Tongue (tissue), 1 donor: ENCODE measurements at regions not wholly inside any gene's neighbourhood (a gene's known extent, or its start where the extent isn't known, plus 50 kb on each side); places are given as distances from the start of the nearest gene placed in this dataset.
"Not testable (repeated sequence)": the region's sequence is repeated elsewhere in the genome, so short reads cannot be mapped to it uniquely, and the experiment has no call there.

Experiments used
- DNase-seq: peaks from one replicate; pipeline ENCODE4 v3.0.0-alpha.2; 2015

DNA sequence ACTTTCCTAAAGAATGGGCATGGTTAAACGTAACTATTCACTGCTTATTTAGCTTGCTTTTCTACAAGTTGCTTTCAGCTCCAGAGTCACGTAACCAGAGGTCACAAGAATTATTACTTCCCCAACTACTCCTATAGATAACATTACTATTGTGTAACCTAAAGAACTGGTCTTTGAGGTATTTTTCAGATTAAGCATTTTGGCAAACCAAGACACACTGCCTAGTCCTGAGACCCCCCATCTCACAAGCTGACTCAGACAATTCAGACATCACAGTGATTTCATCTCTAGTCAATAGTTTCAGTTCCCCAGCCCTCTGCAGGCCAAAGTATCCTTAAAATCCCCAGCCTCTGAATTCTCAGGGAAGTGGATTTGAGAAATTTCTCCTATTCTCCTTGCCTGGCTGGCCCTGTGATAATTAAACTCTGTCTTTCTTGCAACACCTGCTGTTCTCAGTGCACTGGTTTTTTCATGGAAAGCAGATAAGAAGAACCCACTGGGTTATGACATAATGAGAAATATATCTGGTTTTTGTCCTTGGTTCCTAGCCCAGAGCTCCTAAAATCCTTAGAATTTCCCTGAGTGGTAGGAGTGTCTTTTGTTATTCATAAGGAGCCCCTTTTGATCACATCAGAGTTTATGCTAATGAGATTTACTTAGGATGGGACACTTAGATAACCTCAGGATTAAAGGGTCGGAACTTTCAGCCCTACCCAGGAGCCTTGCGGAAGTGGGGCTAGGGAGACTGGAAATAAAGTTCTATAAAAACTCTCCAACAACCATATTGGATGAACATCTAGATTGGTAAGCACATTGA lies 1310.8 kb upstream of the CHAC2 start:
- DNase-seq = no peak

DNA sequence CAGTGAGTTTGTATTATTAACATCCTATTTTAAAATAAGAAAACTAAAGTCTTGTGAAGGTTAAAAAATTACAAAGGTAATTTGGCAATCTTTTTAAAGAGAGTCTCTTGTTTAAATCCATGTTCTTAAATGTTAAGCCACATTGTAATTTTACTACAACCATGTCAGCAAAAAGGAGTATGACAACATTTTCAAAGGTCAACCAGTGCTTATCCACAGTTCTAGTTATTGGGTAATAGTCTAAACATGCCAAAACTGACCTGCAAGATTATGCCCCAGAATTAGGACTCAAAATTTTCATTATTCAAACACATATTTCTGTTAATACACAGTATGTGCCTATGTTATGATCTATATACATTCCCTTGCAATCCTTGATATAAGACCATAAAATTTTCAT lies 1312.6 kb upstream of the CHAC2 start:
- no peak for DNase-seq

DNA sequence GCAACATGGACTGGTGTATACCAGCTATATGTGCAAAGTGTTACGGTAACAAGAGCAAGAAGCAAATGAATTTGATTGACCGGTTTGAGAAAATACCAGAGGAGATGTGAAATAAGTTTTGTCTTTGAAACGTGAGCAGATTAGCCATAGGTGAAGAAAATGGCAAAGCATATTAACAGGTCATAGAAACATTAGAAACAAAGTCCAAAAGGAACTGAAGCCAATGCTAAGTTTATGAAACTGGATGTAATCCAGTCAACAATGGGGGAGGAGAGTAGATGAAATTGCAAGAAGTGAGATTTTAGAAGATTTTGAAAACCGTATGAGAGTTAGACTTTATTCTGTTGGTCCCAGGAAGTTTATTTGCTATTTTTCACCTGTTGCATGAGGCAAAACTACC lies 1315.4 kb upstream of the CHAC2 start:
- no peak for DNase-seq

DNA sequence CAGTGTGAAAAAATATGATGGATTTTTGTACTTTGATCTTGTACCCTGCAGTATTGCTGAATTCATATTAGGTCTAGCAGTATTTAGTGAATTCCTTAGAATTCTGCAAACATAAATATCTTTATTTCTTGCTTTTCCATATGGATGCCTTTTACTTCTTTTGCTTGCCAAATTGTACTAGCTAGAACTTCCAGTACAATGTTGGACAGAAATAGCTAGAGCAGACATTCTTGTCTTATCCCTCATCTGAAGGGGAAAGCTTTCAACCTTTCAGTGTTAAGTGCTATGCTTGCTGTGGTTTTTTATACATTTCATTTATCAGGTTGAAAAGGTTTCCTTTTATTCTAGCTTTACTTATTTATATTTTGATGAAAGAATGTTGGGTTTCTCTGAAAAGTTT lies 1321.9 kb upstream of the CHAC2 start:
- no peak for DNase-seq

DNA sequence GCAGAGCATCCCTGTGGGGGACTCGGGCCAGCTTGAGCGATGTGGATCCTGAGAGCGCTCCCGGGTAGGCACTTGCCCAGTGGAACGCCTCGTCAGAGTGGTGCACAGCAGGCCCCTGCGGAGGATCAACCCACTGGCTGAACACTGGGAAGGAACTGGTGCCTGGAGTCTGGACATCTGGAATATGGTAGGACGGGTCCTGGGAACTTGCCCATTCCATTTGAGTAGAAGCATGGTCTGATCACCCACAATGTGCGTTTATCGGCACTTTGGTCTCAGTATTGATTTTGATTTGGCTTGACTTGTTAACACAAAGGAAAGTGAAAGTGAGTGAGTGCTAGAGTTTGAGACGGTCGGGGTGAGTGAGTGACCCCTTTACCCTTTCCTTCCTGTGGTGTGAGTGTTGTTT lies 1336.2 kb upstream of the CHAC2 start:
- DNase-seq = no peak

DNA sequence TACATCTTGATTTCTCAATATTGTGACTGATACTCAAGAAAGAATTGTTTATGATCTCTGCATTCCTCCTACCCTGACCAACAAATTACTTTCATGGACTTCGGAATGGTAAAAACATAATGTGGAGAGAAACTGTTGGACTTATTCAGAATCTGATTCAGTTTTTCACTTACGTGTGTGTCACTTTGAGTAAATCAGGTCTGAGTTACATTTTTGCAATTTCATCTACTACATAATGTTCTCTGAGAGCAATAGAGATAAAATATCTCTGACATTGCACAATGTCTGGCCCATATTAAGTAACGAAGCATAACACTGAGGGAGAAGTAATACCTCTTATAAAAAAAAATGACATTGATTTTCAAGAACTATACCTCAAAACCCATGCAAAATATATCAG lies 1337.9 kb upstream of the CHAC2 start:
- no peak for DNase-seq

DNA sequence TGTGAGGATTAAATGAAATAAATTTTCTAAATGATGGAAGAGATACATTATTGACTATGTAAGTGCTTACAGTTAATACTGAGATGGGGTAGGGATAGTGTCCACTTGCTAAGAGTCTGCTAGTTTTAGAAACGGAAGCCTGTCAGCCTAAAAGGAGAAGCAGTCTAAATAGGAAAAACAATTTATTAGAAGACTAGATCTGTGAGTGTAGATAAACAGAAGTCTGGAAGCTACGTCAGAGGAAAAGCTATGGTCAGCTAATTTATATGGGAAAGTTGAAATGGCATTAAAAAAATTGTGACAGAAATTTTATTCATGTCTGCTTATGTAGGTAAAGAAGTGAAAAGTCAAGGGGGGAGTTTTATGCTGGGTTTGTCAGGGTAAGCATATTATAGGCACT lies 1338.4 kb upstream of the CHAC2 start:
- DNase-seq = no peak

DNA sequence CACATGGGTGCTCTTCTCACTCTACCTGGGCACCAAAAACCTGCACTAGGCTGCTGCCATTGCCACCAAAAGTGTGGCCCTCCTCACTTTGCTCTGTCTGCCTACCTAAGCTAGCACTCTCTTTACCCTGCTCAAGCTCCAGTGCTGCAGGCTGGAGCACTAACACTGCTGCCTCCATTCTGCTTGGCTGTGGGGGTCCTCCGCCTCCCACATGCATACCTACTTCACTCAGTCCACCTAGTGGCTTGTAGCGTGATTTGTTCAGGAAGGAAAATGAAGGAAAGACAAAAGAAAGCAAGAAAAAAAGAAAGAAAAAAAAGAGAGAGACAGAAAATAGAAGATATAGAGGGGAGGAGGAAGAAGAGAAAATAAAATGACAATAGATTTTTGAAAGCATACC lies 1339.4 kb upstream of the CHAC2 start:
- no peak for DNase-seq

DNA sequence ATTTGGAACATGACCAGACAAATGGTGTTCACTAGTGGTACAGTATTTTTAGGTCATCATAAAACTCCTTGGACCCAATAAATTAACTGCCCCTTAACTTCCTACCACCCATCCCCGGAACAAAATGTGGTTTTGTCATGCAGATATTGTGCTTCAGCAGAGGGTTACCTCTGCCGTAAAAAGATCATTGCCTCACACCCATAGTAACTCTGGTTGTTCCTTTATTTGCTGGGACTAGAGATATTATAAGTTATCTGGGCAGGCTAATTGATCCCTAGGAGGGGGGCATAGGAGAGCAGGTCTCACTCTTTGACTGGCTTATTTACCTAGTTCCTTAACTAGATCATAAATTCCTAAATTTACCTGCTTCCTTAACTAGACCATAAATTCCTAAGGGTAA lies 1343.9 kb upstream of the CHAC2 start:
- DNase-seq = no peak

DNA sequence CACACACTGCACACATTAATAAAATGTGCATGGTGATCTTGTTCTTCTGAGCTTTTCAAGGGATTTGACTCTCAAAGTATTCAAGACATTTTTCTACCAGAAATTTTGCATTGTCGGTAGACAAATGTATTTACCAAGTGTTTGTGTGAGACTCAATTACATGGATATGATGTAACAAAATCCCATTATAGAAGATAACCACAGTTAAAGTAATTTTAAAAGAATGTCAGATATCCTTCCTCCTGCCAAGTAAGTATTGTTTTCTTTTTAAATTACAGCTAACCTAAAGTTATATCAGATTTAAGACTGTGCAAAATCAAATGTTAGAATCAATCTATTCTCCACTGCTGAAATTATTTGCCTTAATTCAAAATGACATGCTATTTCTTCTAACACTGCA lies 1344.5 kb upstream of the CHAC2 start:
- no peak for DNase-seq

DNA sequence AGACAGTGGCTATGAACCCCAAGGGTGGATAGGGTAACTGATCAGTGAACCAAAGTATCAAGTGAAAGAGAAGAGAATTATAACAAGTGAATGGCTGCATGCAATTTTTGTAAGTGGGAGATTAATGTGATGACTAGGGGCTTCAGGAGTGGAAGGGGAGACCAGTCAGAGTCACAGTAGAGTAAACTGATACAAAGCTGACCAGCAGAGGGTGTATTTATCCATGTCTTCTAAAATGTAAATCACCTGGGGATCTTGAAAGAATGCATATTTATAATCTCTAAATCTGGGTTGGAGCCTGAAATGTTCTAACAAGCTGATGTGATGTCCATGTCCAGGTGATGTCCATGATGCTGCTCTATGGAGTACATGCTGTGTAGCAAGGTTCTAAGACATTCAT lies 1351.3 kb upstream of the CHAC2 start:
- DNase-seq = peak; percentile 9

DNA sequence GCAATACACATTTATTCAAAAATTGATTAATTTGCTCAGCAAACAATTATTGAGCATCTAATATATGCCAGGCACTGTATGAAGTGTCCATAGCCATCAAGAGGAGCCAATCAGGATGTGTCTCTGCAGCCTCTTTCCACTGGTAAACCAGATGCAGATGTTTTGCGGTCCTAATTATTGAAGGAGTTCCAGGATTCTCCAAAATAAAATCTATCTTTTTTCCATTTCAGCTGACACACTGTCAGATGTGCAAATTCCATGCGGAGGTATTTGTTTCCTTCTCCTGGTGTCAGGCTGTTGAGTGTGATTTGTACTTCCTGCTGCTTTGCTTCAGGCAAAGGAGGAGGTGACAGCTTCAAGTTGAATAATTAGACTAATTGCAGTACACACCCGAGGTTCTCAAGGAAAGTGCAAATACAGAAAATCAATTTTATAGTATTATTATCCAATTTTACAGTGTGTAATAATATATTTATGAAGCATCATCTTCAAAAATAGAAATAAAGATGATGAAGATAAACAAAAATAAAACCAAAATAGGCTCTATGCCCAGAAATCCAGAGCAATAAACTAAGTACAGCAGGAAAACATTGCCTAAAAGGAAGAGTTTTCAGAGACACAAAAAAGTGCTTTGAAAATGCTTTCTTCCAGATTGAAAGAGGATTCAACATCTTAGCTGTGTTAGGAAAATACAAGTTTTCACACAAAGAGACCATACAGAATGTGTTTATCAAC lies 1352.9 kb upstream of the CHAC2 start:
- DNase-seq = peak; percentile 50

DNA sequence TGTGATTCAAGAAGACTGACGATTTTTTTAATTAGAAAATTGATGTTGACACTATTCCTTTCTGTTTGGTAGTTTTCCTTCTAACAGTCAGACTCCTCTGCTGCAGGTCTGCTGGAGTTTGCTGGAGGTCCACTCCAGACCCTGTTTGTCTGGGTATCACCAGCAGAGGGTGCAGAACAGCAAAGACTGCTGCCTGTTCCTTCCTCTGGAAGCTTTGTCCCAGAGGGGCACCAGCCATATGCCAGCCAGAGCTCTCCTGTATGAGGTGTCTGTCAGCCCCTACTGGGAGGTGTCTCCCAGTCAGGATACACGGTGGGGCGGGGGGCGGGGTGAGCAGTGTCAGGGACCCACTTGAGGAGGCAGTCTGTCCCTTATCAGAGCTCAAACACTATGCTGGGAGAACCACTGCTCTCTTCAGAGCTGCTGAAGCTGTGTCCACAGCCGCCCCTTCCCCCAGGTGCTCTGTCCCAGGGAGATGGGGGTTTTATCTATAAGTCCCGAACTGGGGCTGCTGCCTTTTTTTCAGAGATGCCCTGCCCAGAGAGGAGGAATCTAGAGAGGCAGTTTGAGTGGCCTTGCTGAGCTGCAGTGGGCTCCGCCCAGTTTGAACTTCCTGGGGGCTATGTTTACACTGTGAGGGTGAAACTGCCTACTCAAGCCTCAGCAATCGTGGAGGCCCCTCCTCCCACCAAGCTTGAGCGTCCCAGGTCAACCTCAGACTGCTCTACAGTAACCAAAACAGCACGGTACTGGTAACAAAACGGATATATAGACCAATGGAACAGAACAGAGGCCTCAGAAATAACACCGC lies 1358.1 kb upstream of the CHAC2 start:
- not testable (repeated sequence) for DNase-seq

DNA sequence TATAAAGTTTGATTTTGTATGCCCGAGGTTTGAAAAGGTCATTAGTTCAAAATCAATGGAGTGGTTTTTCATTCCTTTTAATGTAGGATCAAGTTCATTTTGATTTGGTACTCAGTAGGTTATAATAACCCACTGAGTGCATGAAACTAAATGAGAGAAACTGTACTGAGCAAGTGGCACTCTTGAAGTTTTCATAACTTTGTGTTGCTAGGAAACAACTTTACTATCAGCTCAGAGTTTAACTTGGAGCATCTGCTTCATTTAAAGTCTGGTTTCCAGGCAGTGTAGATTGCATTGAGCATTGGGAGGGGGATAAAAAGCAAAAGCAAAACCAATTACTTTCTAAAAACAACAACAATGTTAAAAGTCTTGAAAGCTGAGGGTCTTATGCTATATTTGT lies 1361.6 kb upstream of the CHAC2 start:
- DNase-seq = peak; percentile 21

DNA sequence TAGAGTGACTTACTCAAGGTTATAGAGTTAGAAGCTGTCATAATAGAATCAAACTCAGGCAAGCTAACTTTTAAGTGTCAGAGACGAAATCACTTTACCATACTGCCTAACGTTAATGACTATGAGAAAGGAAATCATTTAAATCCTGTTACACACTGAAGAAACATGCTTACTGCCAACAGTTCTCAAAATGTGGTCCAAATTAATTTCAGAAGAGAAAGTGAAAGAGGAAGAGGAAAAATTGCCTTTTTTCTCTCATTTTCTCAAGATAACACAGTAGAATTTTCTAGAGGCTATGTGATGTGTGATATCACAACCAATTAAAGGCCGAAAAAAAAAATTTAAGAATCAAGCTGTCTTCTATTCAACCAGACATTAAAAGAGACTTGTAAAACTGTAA lies 1362.7 kb upstream of the CHAC2 start:
- peak; percentile 20 for DNase-seq

DNA sequence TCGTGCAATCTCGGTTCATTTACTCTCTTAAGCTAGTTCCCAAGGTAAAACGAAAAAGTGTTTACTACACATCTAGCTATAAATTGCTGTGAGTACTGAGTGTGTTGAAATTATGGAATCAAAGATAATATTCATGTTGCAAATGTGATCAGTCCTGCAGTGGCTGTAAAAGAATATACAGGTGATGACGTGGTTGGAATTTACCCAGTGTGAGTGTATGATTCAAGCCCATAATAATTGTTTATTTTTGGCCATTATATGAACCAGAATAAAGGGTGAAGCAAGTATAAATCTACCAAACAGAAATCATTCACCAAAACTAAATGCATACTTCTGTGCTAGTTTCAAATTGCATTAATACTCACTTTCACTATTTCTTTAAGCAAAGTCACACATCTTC lies 1363.6 kb upstream of the CHAC2 start:
- no peak for DNase-seq

DNA sequence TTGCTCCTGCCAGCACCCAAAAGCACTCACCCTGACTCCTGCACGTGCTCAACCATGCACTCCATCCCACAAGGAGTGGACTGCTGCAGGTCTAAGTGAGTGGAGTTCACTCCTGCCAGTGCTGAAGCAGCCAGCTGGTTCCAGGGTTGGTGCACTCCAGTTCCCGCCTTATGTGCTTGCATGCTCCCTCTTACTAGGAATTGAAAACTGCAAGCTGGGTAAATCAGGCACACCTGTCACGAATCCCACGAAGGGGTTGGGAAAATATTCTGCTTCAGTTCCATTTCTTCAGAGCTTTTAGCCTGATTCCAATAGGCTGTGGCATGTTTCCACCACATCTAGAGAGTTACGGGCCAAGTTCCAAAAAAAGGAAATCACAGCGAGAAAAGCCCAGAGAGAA lies 1365.5 kb upstream of the CHAC2 start:
- no peak for DNase-seq

DNA sequence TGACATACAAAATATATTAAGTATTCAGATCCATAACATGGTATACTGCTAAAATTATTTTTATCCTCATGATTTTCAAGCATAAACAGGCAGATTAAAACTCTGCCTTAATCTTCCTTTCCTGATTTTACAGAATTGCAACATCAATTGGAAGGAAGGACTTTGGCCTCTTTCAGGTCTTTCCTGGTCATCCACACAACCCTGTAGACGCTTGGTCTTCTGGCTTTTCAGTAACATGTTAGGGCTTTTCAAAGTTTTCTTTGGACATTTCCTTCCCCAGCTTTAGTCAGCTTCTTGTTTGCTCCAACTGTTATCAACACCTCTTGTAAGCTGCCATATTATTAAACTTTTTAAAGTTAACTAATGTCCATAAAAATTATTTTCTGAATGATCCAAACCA lies 1364.9 kb upstream of the NRXN1 start:
- no peak for DNase-seq

DNA sequence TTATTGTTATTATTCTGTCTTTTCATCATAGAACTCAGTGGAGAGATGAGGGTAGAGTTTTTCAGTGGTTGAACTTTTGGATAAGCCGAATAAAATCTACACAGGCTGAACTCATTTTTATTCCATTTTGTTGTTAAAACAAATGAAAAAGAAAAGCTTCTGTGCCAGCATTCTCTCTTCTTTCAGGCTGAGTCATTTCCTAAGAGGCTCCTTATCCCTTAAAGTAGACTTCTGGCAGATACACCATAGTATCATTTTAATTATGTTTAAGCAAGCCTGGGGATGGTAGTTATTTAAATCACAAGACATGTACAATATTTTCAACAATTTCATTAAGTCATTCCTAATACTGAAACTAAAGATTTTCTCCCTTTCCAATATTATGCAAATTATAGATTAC lies 1364.0 kb upstream of the NRXN1 start:
- peak; percentile 15 for DNase-seq

DNA sequence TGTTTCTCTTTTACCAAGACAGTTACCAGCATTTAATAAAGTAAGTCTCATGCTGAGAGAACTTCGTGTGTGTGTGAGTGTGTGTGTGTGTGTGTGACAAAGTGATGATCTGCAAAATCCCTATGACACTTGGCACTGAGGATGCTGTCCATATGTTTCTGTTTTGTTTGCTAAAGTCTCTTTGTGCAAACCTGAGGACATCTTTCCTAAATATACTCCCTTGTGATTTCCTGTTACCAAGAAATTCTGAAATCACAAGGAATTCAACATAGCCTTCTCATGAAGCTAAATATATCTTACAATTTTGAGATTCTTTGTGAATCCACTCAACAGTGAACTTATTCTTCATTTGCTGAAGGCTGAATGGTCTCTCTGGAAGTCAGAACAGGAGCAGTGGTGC lies 1359.7 kb upstream of the NRXN1 start:
- DNase-seq = peak; percentile 36

DNA sequence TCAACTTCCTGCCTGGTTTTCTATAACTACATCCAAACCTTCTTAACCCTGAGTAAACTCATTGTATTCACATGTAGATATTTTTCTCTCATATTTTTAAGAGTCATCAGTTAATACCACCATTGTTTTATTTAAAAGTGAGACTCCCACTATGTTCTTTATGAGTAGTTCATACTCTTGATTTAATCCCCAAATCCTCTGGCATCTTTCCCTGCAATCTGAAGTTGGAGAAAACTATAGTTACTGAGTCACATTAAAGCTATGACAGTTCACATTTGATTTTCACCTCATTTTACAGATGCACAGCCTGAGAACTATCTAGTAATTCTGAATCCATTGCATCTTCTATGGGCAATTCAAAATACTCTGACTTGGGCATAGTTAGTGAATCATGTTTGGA lies 1358.7 kb upstream of the NRXN1 start:
- no peak for DNase-seq

DNA sequence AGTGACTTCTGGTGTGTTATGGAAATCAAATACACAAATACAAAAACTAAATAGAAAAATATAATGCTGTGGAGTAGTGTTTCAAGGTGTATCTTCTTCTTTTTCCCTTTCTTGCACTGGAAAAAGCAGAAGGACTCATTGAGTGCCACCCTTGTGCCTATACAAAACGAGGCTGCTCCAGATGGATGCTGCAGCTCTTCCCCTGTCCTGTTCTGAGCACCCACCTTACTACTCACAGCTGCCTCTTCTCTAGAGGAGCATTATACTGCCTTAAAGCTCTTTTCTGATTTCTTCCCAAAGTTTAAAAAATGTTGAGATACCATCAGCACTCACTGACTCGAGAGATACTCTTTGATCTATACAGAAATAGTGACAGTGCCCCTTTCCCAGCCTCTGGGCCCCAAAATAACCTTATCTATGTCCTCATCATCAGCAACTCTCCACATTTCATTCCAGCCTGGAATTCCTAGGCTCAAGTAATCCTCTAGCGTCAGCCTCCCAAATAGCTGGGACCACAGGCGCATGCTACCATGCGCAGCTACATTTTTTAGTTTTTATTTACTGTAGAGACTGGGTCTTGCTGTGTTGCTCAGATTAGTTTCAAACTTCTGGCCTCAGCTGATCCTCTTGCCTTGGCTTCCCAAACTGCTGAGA lies 1356.1 kb upstream of the NRXN1 start:
- no peak for DNase-seq
